ENCODE measurements at regions not wholly inside any gene's neighbourhood (a gene's known extent, or its start where the extent isn't known, plus 50 kb on each side); places are given as distances from the start of the nearest gene placed in this dataset.

DNA sequence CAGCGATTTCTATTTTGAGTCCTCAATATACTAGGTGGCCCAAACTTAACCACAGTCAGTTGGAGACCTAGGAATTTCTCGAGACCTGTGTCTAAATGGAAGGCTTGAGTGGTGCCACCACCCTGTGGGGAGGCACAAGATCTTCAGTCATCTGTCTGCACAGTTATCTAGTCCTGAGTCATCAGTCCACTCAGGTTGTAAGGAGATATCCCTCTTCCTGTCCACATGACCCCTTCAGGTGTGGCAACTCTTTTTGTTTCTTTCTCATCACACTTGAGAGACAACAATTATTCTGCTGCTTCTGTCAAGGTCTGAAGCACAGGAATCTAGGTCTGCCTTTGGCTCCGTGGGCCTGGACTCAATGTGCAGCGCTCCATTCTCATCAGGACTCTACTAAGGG, 64.4 kb upstream of the IBSP start:
- TF ChIP-seq POLR2A (IDR thresholded peaks at IDR 0.05) (no peak), CTCF (IDR thresholded peaks at IDR 0.05) (no peak)

Data from adrenal gland (tissue), 5 donors.